ENCODE measurements at regions not wholly inside any gene's neighbourhood (a gene's known extent, or its start where the extent isn't known, plus 50 kb on each side); places are given as distances from the start of the nearest gene placed in this dataset.
"Not testable (repeated sequence)": the region's sequence is repeated elsewhere in the genome, so short reads cannot be mapped to it uniquely, and the experiment has no call there.

- peak; percentile 30 for DNase-seq
Measured at GRCh38 chr5:124902097-124902821, 155.8 kb upstream of the ZNF608 start.

GRCh38 chr5:124905256-124906130 lies 159.1 kb upstream of the ZNF608 start:
- no peak for DNase-seq

GRCh38 chr5:124906339-124907097 lies 160.1 kb upstream of the ZNF608 start:
- peak; percentile 69 for DNase-seq

- DNase-seq, result no peak
Measured at GRCh38 chr5:124907098-124907644, 160.7 kb upstream of the ZNF608 start.

- DNase-seq, result peak; percentile 34
Measured at GRCh38 chr5:124908581-124909451, 162.4 kb upstream of the ZNF608 start.

GRCh38 chr5:124909734-124910133 lies 163.3 kb upstream of the ZNF608 start:
- no peak for DNase-seq

GRCh38 chr5:124910354-124911016 lies 164.0 kb upstream of the ZNF608 start:
- no peak for DNase-seq

- DNase-seq, result no peak
Measured at GRCh38 chr5:124912638-124913328, 166.3 kb upstream of the ZNF608 start.

GRCh38 chr5:124913329-124913653 lies 166.9 kb upstream of the ZNF608 start:
- no peak for DNase-seq

- not testable (repeated sequence) for DNase-seq
Measured at GRCh38 chr5:124916313-124916712, 169.9 kb upstream of the ZNF608 start.

- DNase-seq, result no peak
Measured at GRCh38 chr5:124918618-124919017, 172.2 kb upstream of the ZNF608 start.

- no peak for DNase-seq
Measured at GRCh38 chr5:124919076-124919475, 172.6 kb upstream of the ZNF608 start.

- no peak for DNase-seq
Measured at GRCh38 chr5:124919747-124920525, 173.5 kb upstream of the ZNF608 start.

GRCh38 chr5:124920909-124921666 lies 174.6 kb upstream of the ZNF608 start:
- no peak for DNase-seq

GRCh38 chr5:124921694-124922093 lies 175.3 kb upstream of the ZNF608 start:
- DNase-seq, result no peak

GRCh38 chr5:124922255-124922975 lies 176.0 kb upstream of the ZNF608 start:
- DNase-seq, result no peak

GRCh38 chr5:124923131-124923530 lies 176.7 kb upstream of the ZNF608 start:
- no peak for DNase-seq

- no peak for DNase-seq
Measured at GRCh38 chr5:124924729-124925128, 178.3 kb upstream of the ZNF608 start.

GRCh38 chr5:124927735-124928134 lies 181.3 kb upstream of the ZNF608 start:
- DNase-seq, result no peak
